Testis (tissue), 2 donors: ENCODE measurements at regions not wholly inside any gene's neighbourhood (a gene's known extent, or its start where the extent isn't known, plus 50 kb on each side); places are given as distances from the start of the nearest gene placed in this dataset.
"Not testable (repeated sequence)": the region's sequence is repeated elsewhere in the genome, so short reads cannot be mapped to it uniquely, and the experiment has no call there.

Experiments
- DNase-seq: peaks from one replicate; pipeline ENCODE4 v3.0.0-alpha.2; 2019
- H3K27ac ChIP-seq, 2 donors: fragments of 200-600 bp; sonication (generic); one replicate each; pipeline ENCODE4 v1.5.1; 2019
- H3K27me3 ChIP-seq: fragments of 200-600 bp; sonication (generic); one replicate; pipeline ENCODE4 v1.5.1; 2019
- H3K36me3 ChIP-seq: fragments of 200-600 bp; sonication (generic); one replicate; pipeline ENCODE4 v1.5.1; 2017; ENCODE audit warnings: low read depth; ENCODE audit errors: missing control alignments
- H3K4me1 ChIP-seq: fragments of 200-600 bp; sonication (generic); one replicate; pipeline ENCODE4 v1.5.1; 2019
- H3K4me3 ChIP-seq, 2 donors: fragments of 200-600 bp; sonication (generic); one replicate each; pipeline ENCODE4 v1.5.1; 2017 to 2019
- H3K9me3 ChIP-seq: fragments of 200-600 bp; sonication (generic); one replicate; pipeline ENCODE4 v1.5.1; 2017
- CTCF ChIP-seq, 3 experiments: fragments of 450-650 bp in 2 of 3; fragments of 200-600 bp in 1 of 3; sonication (generic) in 1 of 3; IDR thresholded peaks; one replicate each; pipeline ENCODE4 v1.5.1; 2016 to 2019; ENCODE audit warnings: antibody characterized with exemption in 3 of 3, mild to moderate bottlenecking in 2 of 3, moderate library complexity in 1 of 3
- POLR2A ChIP-seq: fragments of 450-650 bp; IDR thresholded peaks from one replicate; pipeline ENCODE4 v1.6.1; 2017; ENCODE audit warnings: antibody characterized with exemption, mild to moderate bottlenecking, moderate library complexity
- WGBS, 2 donors: methylation state at CpG; one replicate each; pipeline ENCODE4 v1.1.5; 2018; 5-methylcytosine and 5-hydroxymethylcytosine counted together
- intact Hi-C: fragments of 100-400 bp; cut with DNase I; formaldehyde crosslinking; loops from one replicate; pipeline ENCODE4 v1.15.1; 2023; ENCODE audit warnings: low total_unique reads

GRCh38 chr10:46104071-46104585 is 58.1 kb upstream of the MSMB start:
- 28 to 65% methylated on average over 4 of the region's 4 CpGs for WGBS, 2 donors
- Histone ChIP-seq H3K4me3 (no peak overlapping the region), H3K27me3 (no peaks in the 10 kb centered on the region), H3K27ac (no peak overlapping the region), H3K9me3 (no peaks in the 10 kb centered on the region), H3K36me3 (no peaks in the 10 kb centered on the region), H3K4me1 (no peaks in the 10 kb centered on the region)
- no peak for DNase-seq
- intact Hi-C loops, result no loop called here
- TF ChIP-seq CTCF (IDR thresholded peaks at IDR 0.05) (no peak), POLR2A (no peak)

- 34 to 40% methylated on average over 9 of the region's 9 CpGs for WGBS, 2 donors
- DNase-seq, H3K27ac ChIP-seq, H3K4me3 ChIP-seq, H3K9me3 ChIP-seq, H3K36me3 ChIP-seq, H3K27me3 ChIP-seq, intact Hi-C loops, H3K4me1 ChIP-seq: not testable (repeated sequence)
Observed at GRCh38 chr10:46105416-46105815, 59.3 kb upstream of the MSMB start.

GRCh38 chr10:46105856-46106409 is 59.9 kb upstream of the MSMB start:
- H3K4me1 ChIP-seq, H3K9me3 ChIP-seq, H3K27me3 ChIP-seq, H3K36me3 ChIP-seq, intact Hi-C loops, DNase-seq: not testable (repeated sequence)
- Histone ChIP-seq H3K4me3 (peak overlapping the region; percentile 50 to 64), H3K27ac (peak overlapping the region; percentile 41 to 50)
- WGBS, 2 donors, result 0 to 2% methylated on average over 3 to 21 of the region's 32 CpGs

- DNase-seq, result peak; percentile 64
- no peaks in the 10 kb centered on the region for H3K9me3 ChIP-seq
- peak overlapping the region; percentile 41 to 50 for H3K27ac ChIP-seq
- intact Hi-C loops, result no loop called here
- H3K4me1 ChIP-seq, result no peaks in the 10 kb centered on the region
- no peaks in the 10 kb centered on the region for H3K27me3 ChIP-seq
- peak in 1 of 3 experiments; percentile 25 for TF ChIP-seq CTCF (IDR thresholded peaks at IDR 0.05)
- no peak for TF ChIP-seq POLR2A
- peak overlapping the region; percentile 50 to 64 for H3K4me3 ChIP-seq
- no peaks in the 10 kb centered on the region for H3K36me3 ChIP-seq
- WGBS, 2 donors, result 1 to 2% methylated on average over 19 to 47 of the region's 55 CpGs
Observed at GRCh38 chr10:46106410-46107255, 60.6 kb upstream of the MSMB start.

- not testable (repeated sequence) for DNase-seq
Observed at GRCh38 chr10:46108158-46108499, 62.1 kb upstream of the MSMB start.

GRCh38 chr10:46154271-46154670 is 108.2 kb upstream of the MSMB start:
- H3K9me3 ChIP-seq, H3K36me3 ChIP-seq, H3K4me1 ChIP-seq, H3K4me3 ChIP-seq, intact Hi-C loops, DNase-seq, H3K27ac ChIP-seq, H3K27me3 ChIP-seq: not testable (repeated sequence)
- 100% methylated on average over 1 of the region's 1 CpG; no CpG with 5 or more reads in 1 of the 2 donors for WGBS, 2 donors

More at GRCh38 chr10:46108158-46108499, 62.1 kb upstream of the MSMB start:
- WGBS, 2 donors, result 62 to 67% methylated on average over 4 to 5 of the region's 5 CpGs
- H3K27ac ChIP-seq, intact Hi-C loops, H3K4me1 ChIP-seq, H3K9me3 ChIP-seq, H3K27me3 ChIP-seq, H3K36me3 ChIP-seq: not testable (repeated sequence)
- peak overlapping the region in 1 of 2 donors; percentile 34 for H3K4me3 ChIP-seq

GRCh38 chr10:46154683-46155082 is 108.6 kb upstream of the MSMB start:
- H3K4me3 ChIP-seq, H3K36me3 ChIP-seq, H3K27me3 ChIP-seq, H3K27ac ChIP-seq, DNase-seq, H3K9me3 ChIP-seq, H3K4me1 ChIP-seq, intact Hi-C loops: not testable (repeated sequence)
- 88 to 98% methylated on average over 2 of the region's 2 CpGs for WGBS, 2 donors

GRCh38 chr10:46156866-46157265 is 110.8 kb upstream of the MSMB start:
- H3K4me1 ChIP-seq, H3K4me3 ChIP-seq, H3K36me3 ChIP-seq, DNase-seq, H3K27ac ChIP-seq, intact Hi-C loops, H3K9me3 ChIP-seq, H3K27me3 ChIP-seq: not testable (repeated sequence)
